ENCODE measurements at regions not wholly inside any gene's neighbourhood (a gene's known extent, or its start where the extent isn't known, plus 50 kb on each side); places are given as distances from the start of the nearest gene placed in this dataset.

- no peaks in the 10 kb centered on the region for H3K9me3 Mint-ChIP-seq
- no peaks in the 10 kb centered on the region for H3K36me3 Mint-ChIP-seq (ENCODE audit: low read depth)
- peaks cover 2% of the 10 kb centered on the region for H3K4me1 Mint-ChIP-seq (ENCODE audit: low read depth)
- no peak overlapping the region for H3K4me3 Mint-ChIP-seq
- H3K27ac Mint-ChIP-seq = no peak overlapping the region
- intact Hi-C loops (cut with micrococcal nuclease) = no loop called here
- DNase-seq = no peak
- CTCF ChIA-PET = no interaction called here
- no peaks in the 10 kb centered on the region for H3K27me3 Mint-ChIP-seq (ENCODE audit: low read depth)
Observed at GRCh38 chr4:81639248-81639647, 167.5 kb upstream of the RASGEF1B start.

- Mint-ChIP-seq H3K27ac (no peak overlapping the region), H3K36me3 (ENCODE audit: low read depth) (no peaks in the 10 kb centered on the region), H3K4me3 (no peak overlapping the region), H3K9me3 (no peaks in the 10 kb centered on the region), H3K4me1 (ENCODE audit: low read depth) (peaks cover 2% of the 10 kb centered on the region), H3K27me3 (ENCODE audit: low read depth) (no peaks in the 10 kb centered on the region)
- intact Hi-C loops (cut with micrococcal nuclease) = no loop called here
- CTCF ChIA-PET = interaction anchor here (0.6 kb wide), 1 partner anchor 119 kb away, joined by 4 read pairs; no protein-coding TSS in a partner anchor
- DNase-seq = no peak
Observed at GRCh38 chr4:81638698-81639097, 167.0 kb upstream of the RASGEF1B start.

- CTCF ChIA-PET = no interaction called here
Observed at GRCh38 chr4:81635739-81636138, 164.0 kb upstream of the RASGEF1B start.

GRCh38 chr4:81634766-81635549 lies 163.3 kb upstream of the RASGEF1B start:
- Mint-ChIP-seq H3K4me3 (no peak overlapping the region), H3K9me3 (no peaks in the 10 kb centered on the region), H3K36me3 (ENCODE audit: low read depth) (no peaks in the 10 kb centered on the region), H3K4me1 (ENCODE audit: low read depth) (peaks cover 14% of the 10 kb centered on the region), H3K27ac (no peak overlapping the region), H3K27me3 (ENCODE audit: low read depth) (no peaks in the 10 kb centered on the region)
- CTCF ChIA-PET = no interaction called here
- intact Hi-C loops (cut with micrococcal nuclease) = no loop called here
- DNase-seq = no peak

More at GRCh38 chr4:81635739-81636138, 164.0 kb upstream of the RASGEF1B start:
- Mint-ChIP-seq H3K4me3 (no peak overlapping the region), H3K9me3 (no peaks in the 10 kb centered on the region), H3K27ac (no peak overlapping the region), H3K36me3 (ENCODE audit: low read depth) (no peaks in the 10 kb centered on the region), H3K27me3 (ENCODE audit: low read depth) (no peaks in the 10 kb centered on the region), H3K4me1 (ENCODE audit: low read depth) (peaks cover 14% of the 10 kb centered on the region)
- no peak for DNase-seq
- intact Hi-C loops (cut with micrococcal nuclease) = no loop called here

GRCh38 chr4:81634165-81634564 lies 162.5 kb upstream of the RASGEF1B start:
- H3K9me3 Mint-ChIP-seq = no peaks in the 10 kb centered on the region

GRCh38 chr4:81632581-81633299 lies 161.0 kb upstream of the RASGEF1B start:
- Mint-ChIP-seq H3K9me3 (no peaks in the 10 kb centered on the region), H3K27ac (no peak overlapping the region), H3K4me3 (no peak overlapping the region), H3K27me3 (ENCODE audit: low read depth) (no peaks in the 10 kb centered on the region), H3K36me3 (ENCODE audit: low read depth) (no peaks in the 10 kb centered on the region), H3K4me1 (ENCODE audit: low read depth) (peaks cover 23% of the 10 kb centered on the region)
- CTCF ChIA-PET = no interaction called here
- DNase-seq = no peak
- intact Hi-C loops (cut with micrococcal nuclease) = loop anchor here (2.0 kb wide), 1 partner anchor 16 kb away; no protein-coding TSS in a partner anchor

More at GRCh38 chr4:81634165-81634564, 162.5 kb upstream of the RASGEF1B start:
- H3K4me1 Mint-ChIP-seq (ENCODE audit: low read depth) = peaks cover 14% of the 10 kb centered on the region
- no peak overlapping the region for H3K27ac Mint-ChIP-seq
- intact Hi-C loops (cut with micrococcal nuclease) = no loop called here
- no peak overlapping the region for H3K4me3 Mint-ChIP-seq
- no peak for DNase-seq
- CTCF ChIA-PET = interaction anchor here (0.6 kb wide), 1 partner anchor 155 kb away, joined by 3 read pairs; no protein-coding TSS in a partner anchor
- no peaks in the 10 kb centered on the region for H3K27me3 Mint-ChIP-seq (ENCODE audit: low read depth)
- no peaks in the 10 kb centered on the region for H3K36me3 Mint-ChIP-seq (ENCODE audit: low read depth)

- intact Hi-C loops (cut with micrococcal nuclease) = loop anchor here (2.0 kb wide), 1 partner anchor 17 kb away; no protein-coding TSS in a partner anchor
- peaks cover 24% of the 10 kb centered on the region for H3K4me1 Mint-ChIP-seq (ENCODE audit: low read depth)
- no peak overlapping the region for H3K4me3 Mint-ChIP-seq
- no peaks in the 10 kb centered on the region for H3K27me3 Mint-ChIP-seq (ENCODE audit: low read depth)
- DNase-seq = no peak
- H3K36me3 Mint-ChIP-seq (ENCODE audit: low read depth) = no peaks in the 10 kb centered on the region
- H3K9me3 Mint-ChIP-seq = no peaks in the 10 kb centered on the region
- H3K27ac Mint-ChIP-seq = no peak overlapping the region
- CTCF ChIA-PET = no interaction called here
Observed at GRCh38 chr4:81631958-81632441, 160.3 kb upstream of the RASGEF1B start.

- H3K27ac Mint-ChIP-seq = no peak overlapping the region
- no peaks in the 10 kb centered on the region for H3K36me3 Mint-ChIP-seq (ENCODE audit: low read depth)
- DNase-seq = no peak
- H3K4me1 Mint-ChIP-seq (ENCODE audit: low read depth) = peaks cover 24% of the 10 kb centered on the region
- CTCF ChIA-PET = no interaction called here
- H3K27me3 Mint-ChIP-seq (ENCODE audit: low read depth) = no peaks in the 10 kb centered on the region
- intact Hi-C loops (cut with micrococcal nuclease) = no loop called here
- H3K4me3 Mint-ChIP-seq = no peak overlapping the region
- H3K9me3 Mint-ChIP-seq = no peaks in the 10 kb centered on the region
Observed at GRCh38 chr4:81629366-81629765, 157.7 kb upstream of the RASGEF1B start.

GRCh38 chr4:81628489-81628888 lies 156.8 kb upstream of the RASGEF1B start:
- Mint-ChIP-seq H3K27me3 (ENCODE audit: low read depth) (no peaks in the 10 kb centered on the region), H3K4me3 (no peak overlapping the region), H3K9me3 (no peaks in the 10 kb centered on the region), H3K27ac (no peak overlapping the region), H3K36me3 (ENCODE audit: low read depth) (no peaks in the 10 kb centered on the region), H3K4me1 (ENCODE audit: low read depth) (peaks cover 24% of the 10 kb centered on the region)
- CTCF ChIA-PET = interaction anchor here (1.0 kb wide), 1 partner anchor 146 kb away, joined by 3 read pairs; no protein-coding TSS in a partner anchor
- no peak for DNase-seq
- intact Hi-C loops (cut with micrococcal nuclease) = no loop called here

GRCh38 chr4:81627590-81627989 lies 155.9 kb upstream of the RASGEF1B start:
- H3K27ac Mint-ChIP-seq = no peak overlapping the region
- H3K36me3 Mint-ChIP-seq (ENCODE audit: low read depth) = no peaks in the 10 kb centered on the region
- H3K9me3 Mint-ChIP-seq = no peaks in the 10 kb centered on the region
- no peak overlapping the region for H3K4me3 Mint-ChIP-seq
- H3K27me3 Mint-ChIP-seq (ENCODE audit: low read depth) = no peaks in the 10 kb centered on the region
- DNase-seq = no peak
- peaks cover 22% of the 10 kb centered on the region for H3K4me1 Mint-ChIP-seq (ENCODE audit: low read depth)
- intact Hi-C loops (cut with micrococcal nuclease) = no loop called here
- CTCF ChIA-PET = interaction anchor here (1.0 kb wide), 1 partner anchor 147 kb away, joined by 3 read pairs; no protein-coding TSS in a partner anchor

GRCh38 chr4:81626851-81627250 lies 155.1 kb upstream of the RASGEF1B start:
- DNase-seq = no peak
- Mint-ChIP-seq H3K27me3 (ENCODE audit: low read depth) (no peaks in the 10 kb centered on the region), H3K4me1 (ENCODE audit: low read depth) (peaks cover 15% of the 10 kb centered on the region), H3K36me3 (ENCODE audit: low read depth) (no peaks in the 10 kb centered on the region), H3K9me3 (no peaks in the 10 kb centered on the region), H3K4me3 (no peak overlapping the region), H3K27ac (no peak overlapping the region)
- CTCF ChIA-PET = no interaction called here
- intact Hi-C loops (cut with micrococcal nuclease) = no loop called here

- no peaks in the 10 kb centered on the region for H3K27me3 Mint-ChIP-seq (ENCODE audit: low read depth)
- H3K9me3 Mint-ChIP-seq = no peaks in the 10 kb centered on the region
- no peak overlapping the region for H3K27ac Mint-ChIP-seq
- H3K36me3 Mint-ChIP-seq (ENCODE audit: low read depth) = no peaks in the 10 kb centered on the region
- H3K4me1 Mint-ChIP-seq (ENCODE audit: low read depth) = peaks cover 10% of the 10 kb centered on the region
- no peak for DNase-seq
- CTCF ChIA-PET = no interaction called here
- H3K4me3 Mint-ChIP-seq = no peak overlapping the region
- intact Hi-C loops (cut with micrococcal nuclease) = no loop called here
Observed at GRCh38 chr4:81625422-81626417, 154.0 kb upstream of the RASGEF1B start.

Data from activated naive CD4-positive, alpha-beta T cell treated with anti-CD3 and anti-CD28 coated beads for 36 hours (primary cell).